Esophagus muscularis mucosa (tissue), 4 donors: ENCODE measurements at regions not wholly inside any gene's neighbourhood (a gene's known extent, or its start where the extent isn't known, plus 50 kb on each side); places are given as distances from the start of the nearest gene placed in this dataset.

Source experiments
- DNase-seq: peaks from one replicate; pipeline ENCODE4 v3.0.0-alpha.2; 2017; ENCODE audit errors: extremely low spot score
- H3K27ac ChIP-seq, 4 donors: fragments of 200-600 bp; sonication (generic); replicated peaks in 1 of 4; 1 replicate in 3 of 4; 2 replicates in 1 of 4; pipeline ENCODE4 v1.5.1; 2016 to 2019; ENCODE audit warnings: mild to moderate bottlenecking in 1 of 4
- H3K27me3 ChIP-seq, 4 donors: fragments of 200-600 bp; sonication (generic); one replicate each; pipeline versions ENCODE4 v1.5.1 to v1.6.0; 2016 to 2019
- H3K36me3 ChIP-seq, 4 donors: fragments of 200-600 bp; sonication (generic); one replicate each; pipeline ENCODE4 v1.5.1; 2016 to 2019
- H3K4me1 ChIP-seq, 4 donors: fragments of 200-600 bp; sonication (generic); one replicate each; pipeline ENCODE4 v1.5.1; 2016 to 2019
- H3K4me3 ChIP-seq, 4 donors: fragments of 200-600 bp; sonication (generic); 1 replicate in 2 of 4; 2 replicates in 2 of 4; pipeline ENCODE4 v1.5.1; 2016 to 2019; ENCODE audit warnings: mild to moderate bottlenecking in 4 of 4, moderate library complexity in 1 of 4
- H3K9me3 ChIP-seq, 4 donors: fragments of 200-600 bp; sonication (generic); 1 replicate in 3 of 4; 2 replicates in 1 of 4; pipeline ENCODE4 v1.5.1; 2016 to 2019
- EP300 ChIP-seq: sonication (generic); formaldehyde crosslinking; IDR thresholded peaks from one replicate; pipeline ENCODE4 v1.6.1; 2017; ENCODE audit warnings: antibody characterized with exemption
- POLR2A ChIP-seq: fragments of 450-650 bp; IDR thresholded peaks from one replicate; pipeline ENCODE4 v1.6.1; 2017; ENCODE audit warnings: antibody characterized with exemption, moderate library complexity, mild to moderate bottlenecking, low read depth
- POLR2AphosphoS5 ChIP-seq, 2 donors: sonication (generic); formaldehyde crosslinking; IDR thresholded peaks; one replicate each; pipeline ENCODE4 v1.6.1; 2017; ENCODE audit warnings: antibody characterized with exemption in 2 of 2
- WGBS: methylation state at CpG from one replicate; pipeline ENCODE4 v1.1.5; 2018; 5-methylcytosine and 5-hydroxymethylcytosine counted together
- intact Hi-C: fragments of 100-400 bp; cut with DNase I; formaldehyde crosslinking; loops from one replicate; pipeline ENCODE4 v1.15.1; 2023
- TF ChIP-seq, protein P1 (sequence below), 3 experiments: fragments of 200-600 bp in 2 of 3; fragments of 450-650 bp in 1 of 3; sonication (generic) in 2 of 3; IDR thresholded peaks; one replicate each; pipeline ENCODE4 v1.5.1; 2017 to 2019; ENCODE audit warnings: antibody characterized with exemption in 3 of 3, mild to moderate bottlenecking in 2 of 3, moderate library complexity in 1 of 3

DNA sequence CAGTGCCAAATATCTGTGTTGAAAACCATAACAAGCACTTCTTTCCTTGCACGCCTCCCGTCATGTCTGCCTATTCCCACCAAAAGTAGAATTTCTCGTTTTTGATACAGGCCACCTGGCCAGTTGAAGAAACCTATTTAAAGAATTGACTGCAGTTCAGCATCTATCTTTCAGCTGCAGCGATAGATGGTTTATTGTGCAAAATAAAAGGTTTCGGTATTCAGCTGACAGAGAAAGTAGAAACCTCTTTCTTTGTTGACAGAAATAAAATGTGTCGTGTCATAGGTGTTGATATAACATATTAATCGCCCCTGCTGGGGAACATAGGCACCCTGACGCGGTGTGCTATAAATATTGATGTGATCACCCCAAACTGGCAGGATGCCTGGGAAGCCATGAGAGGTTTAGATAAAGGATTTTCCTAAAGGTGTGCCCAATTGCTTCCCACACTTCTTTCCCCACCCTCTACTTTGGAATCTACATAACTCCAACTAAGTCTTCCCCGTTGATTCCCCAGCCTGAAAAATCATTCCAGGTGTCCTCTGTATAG is 570.4 kb downstream of the CCDC85A start:
- Histone ChIP-seq H3K4me3 (no peak overlapping the region), H3K27ac (no peak overlapping the region), H3K4me1 (no peaks in the 10 kb centered on the region), H3K9me3 (no peaks in the 10 kb centered on the region), H3K27me3 (no peaks in the 10 kb centered on the region), H3K36me3 (no peaks in the 10 kb centered on the region)
- TF ChIP-seq, protein P1, sequence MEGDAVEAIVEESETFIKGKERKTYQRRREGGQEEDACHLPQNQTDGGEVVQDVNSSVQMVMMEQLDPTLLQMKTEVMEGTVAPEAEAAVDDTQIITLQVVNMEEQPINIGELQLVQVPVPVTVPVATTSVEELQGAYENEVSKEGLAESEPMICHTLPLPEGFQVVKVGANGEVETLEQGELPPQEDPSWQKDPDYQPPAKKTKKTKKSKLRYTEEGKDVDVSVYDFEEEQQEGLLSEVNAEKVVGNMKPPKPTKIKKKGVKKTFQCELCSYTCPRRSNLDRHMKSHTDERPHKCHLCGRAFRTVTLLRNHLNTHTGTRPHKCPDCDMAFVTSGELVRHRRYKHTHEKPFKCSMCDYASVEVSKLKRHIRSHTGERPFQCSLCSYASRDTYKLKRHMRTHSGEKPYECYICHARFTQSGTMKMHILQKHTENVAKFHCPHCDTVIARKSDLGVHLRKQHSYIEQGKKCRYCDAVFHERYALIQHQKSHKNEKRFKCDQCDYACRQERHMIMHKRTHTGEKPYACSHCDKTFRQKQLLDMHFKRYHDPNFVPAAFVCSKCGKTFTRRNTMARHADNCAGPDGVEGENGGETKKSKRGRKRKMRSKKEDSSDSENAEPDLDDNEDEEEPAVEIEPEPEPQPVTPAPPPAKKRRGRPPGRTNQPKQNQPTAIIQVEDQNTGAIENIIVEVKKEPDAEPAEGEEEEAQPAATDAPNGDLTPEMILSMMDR (IDR thresholded peaks at IDR 0.05): no peak
- TF ChIP-seq POLR2A (no peak), POLR2AphosphoS5 (IDR thresholded peaks at IDR 0.05) (no peak), EP300 (no peak)
- intact Hi-C loops: no loop called here
- 35% methylated on average over 10 of the region's 10 CpGs for WGBS
- no peak for DNase-seq

DNA sequence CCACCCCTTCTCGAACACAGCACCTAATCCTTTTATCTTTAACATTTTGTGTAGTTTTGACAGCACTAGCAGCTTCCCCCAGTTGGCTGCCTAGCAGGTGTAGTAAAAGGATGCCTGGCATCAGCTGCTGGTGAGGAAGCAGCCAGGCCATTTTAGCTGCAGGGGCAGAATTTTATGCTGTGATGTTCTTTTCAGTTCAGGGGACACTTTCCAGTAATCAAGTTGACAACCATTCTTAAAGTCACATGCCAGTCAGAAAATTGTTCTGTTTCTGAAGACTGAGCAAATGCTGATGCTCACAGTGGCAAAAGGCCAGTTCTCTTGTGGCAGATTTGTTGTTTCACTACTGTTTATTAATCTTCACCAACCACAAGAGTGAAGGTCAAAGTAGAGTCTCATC is 570.8 kb downstream of the CCDC85A start:
- no peaks in the 10 kb centered on the region for H3K4me1 ChIP-seq
- intact Hi-C loops: no loop called here
- no peak overlapping the region for H3K4me3 ChIP-seq
- H3K27ac ChIP-seq: no peak overlapping the region
- no peaks in the 10 kb centered on the region for H3K9me3 ChIP-seq
- DNase-seq: no peak
- TF ChIP-seq, protein P1 (IDR thresholded peaks at IDR 0.05): no peak
- TF ChIP-seq POLR2A (no peak), EP300 (no peak), POLR2AphosphoS5 (IDR thresholded peaks at IDR 0.05) (no peak)
- H3K27me3 ChIP-seq: no peaks in the 10 kb centered on the region
- WGBS: 68% methylated on average over 1 of the region's 1 CpG
- H3K36me3 ChIP-seq: no peaks in the 10 kb centered on the region

DNA sequence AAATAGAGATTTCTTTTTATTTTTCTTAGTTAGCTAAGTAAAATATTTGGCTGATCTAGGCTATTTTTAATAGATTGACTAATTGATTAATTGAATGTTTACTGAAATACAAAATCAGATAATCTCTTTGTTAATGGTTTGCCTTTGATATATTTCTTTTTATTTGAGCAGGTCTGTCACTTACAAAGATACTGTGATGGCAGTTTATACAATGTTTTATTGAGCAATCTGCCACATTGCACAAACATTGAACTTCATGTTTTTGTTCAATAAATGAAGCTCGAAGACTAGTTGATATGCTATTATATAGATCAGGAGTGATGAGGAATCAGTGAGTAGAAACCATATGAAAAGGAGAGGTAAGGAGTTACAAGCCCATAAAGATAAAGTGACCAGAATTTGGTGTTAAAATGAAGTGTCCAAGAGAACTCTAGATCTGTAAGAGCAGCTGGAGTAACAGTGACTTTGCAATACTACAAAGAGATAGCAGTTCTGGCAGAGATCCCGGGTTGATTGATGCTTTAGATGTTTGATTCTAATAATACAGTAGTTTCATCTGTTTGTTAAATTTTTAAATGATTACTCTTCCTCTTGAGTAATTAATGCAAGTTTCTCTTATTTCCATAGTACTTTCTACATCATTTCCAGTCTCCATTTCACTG is 574.2 kb downstream of the CCDC85A start:
- no peak for DNase-seq
- peaks cover 0 to 3% (median 0%) of the 10 kb centered on the region in 4 donors for H3K9me3 ChIP-seq
- no peaks in the 10 kb centered on the region for H3K36me3 ChIP-seq
- intact Hi-C loops: no loop called here
- H3K27me3 ChIP-seq: no peaks in the 10 kb centered on the region
- H3K4me1 ChIP-seq: no peaks in the 10 kb centered on the region
- 74% methylated on average over 2 of the region's 2 CpGs for WGBS
- TF ChIP-seq POLR2AphosphoS5 (IDR thresholded peaks at IDR 0.05) (no peak), POLR2A (no peak), EP300 (no peak)
- TF ChIP-seq, protein P1 (IDR thresholded peaks at IDR 0.05): no peak
- no peak overlapping the region for H3K4me3 ChIP-seq
- H3K27ac ChIP-seq: no peak overlapping the region

DNA sequence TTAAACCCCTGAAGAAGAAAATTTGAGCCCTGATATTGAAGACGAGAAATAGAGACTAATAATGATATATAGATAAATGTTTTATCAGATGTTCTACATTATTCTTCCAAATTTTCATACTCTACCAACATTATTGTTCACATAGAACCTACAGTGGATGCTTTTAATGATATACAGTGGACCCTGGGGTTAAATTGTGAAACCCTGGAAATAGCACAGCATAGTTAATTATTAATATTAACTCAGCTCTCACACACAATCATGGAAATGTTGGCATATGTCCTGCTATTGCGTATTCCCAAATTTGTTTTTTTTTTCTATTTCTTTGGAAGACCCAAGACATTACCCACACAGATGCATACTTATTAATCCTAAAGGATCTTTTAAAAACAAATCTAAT is 579.9 kb downstream of the CCDC85A start:
- Histone ChIP-seq H3K4me3 (no peak overlapping the region), H3K27ac (no peak overlapping the region), H3K27me3 (no peaks in the 10 kb centered on the region), H3K9me3 (peaks cover 0 to 3% (median 0%) of the 10 kb centered on the region in 4 donors), H3K4me1 (no peaks in the 10 kb centered on the region), H3K36me3 (no peaks in the 10 kb centered on the region)
- 85% methylated on average over 2 of the region's 2 CpGs for WGBS
- no peak for DNase-seq
- no peak for TF ChIP-seq POLR2AphosphoS5 (IDR thresholded peaks at IDR 0.05)
- no peak for TF ChIP-seq EP300
- TF ChIP-seq, protein P1 (IDR thresholded peaks at IDR 0.05): no peak
- no peak for TF ChIP-seq POLR2A
- intact Hi-C loops: no loop called here

DNA sequence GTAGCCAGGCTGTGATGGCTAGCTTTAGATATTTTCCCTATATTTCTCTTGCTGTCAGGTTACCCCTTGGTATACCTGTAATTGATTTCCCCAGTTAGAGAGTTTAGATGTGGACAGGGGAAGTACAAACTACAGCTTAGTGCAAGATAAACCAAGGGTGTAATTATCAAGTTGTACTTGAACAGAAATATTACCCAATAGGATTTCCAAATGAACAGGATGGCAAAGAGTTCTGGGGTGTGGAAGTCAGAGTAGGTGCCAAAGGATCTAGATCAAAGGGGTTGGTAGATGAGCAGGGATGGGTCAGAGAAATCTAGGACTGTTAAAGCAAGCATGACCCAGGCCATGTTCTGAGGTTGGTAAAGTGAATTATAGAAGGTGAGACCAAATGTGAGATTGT is 585.2 kb downstream of the CCDC85A start:
- no peaks in the 10 kb centered on the region for H3K9me3 ChIP-seq
- intact Hi-C loops: no loop called here
- TF ChIP-seq, protein P1 (IDR thresholded peaks at IDR 0.05): no peak
- no peak for TF ChIP-seq EP300
- TF ChIP-seq POLR2AphosphoS5 (IDR thresholded peaks at IDR 0.05): no peak
- TF ChIP-seq POLR2A: no peak

More for the DNA sequence above, 585.2 kb downstream of the CCDC85A start:
- H3K27me3 ChIP-seq: no peaks in the 10 kb centered on the region
- no peaks in the 10 kb centered on the region for H3K4me1 ChIP-seq
- no peak overlapping the region for H3K27ac ChIP-seq
- DNase-seq: no peak
- no peaks in the 10 kb centered on the region for H3K36me3 ChIP-seq
- H3K4me3 ChIP-seq: no peak overlapping the region
